ENCODE measurements at regions not wholly inside any gene's neighbourhood (a gene's known extent, or its start where the extent isn't known, plus 50 kb on each side); places are given as distances from the start of the nearest gene placed in this dataset.

- Mint-ChIP-seq H3K4me3 (no peak overlapping the region), H3K27me3 (ENCODE audit: low read depth) (no peaks in the 10 kb centered on the region), H3K27ac (no peak overlapping the region), H3K36me3 (ENCODE audit: low read depth) (no peaks in the 10 kb centered on the region), H3K9me3 (no peaks in the 10 kb centered on the region), H3K4me1 (ENCODE audit: low read depth) (no peaks in the 10 kb centered on the region)
Measured at GRCh38 chr1:14468751-14469150, 129.7 kb upstream of the KAZN start.

- H3K36me3 Mint-ChIP-seq (ENCODE audit: low read depth), result no peaks in the 10 kb centered on the region
- no peaks in the 10 kb centered on the region for H3K9me3 Mint-ChIP-seq
- H3K4me1 Mint-ChIP-seq (ENCODE audit: low read depth), result no peaks in the 10 kb centered on the region
- H3K27ac Mint-ChIP-seq, result no peak overlapping the region
- no peaks in the 10 kb centered on the region for H3K27me3 Mint-ChIP-seq (ENCODE audit: low read depth)
- no peak overlapping the region for H3K4me3 Mint-ChIP-seq
Measured at GRCh38 chr1:14470802-14471201, 127.7 kb upstream of the KAZN start.

GRCh38 chr1:14474856-14475255 lies 123.6 kb upstream of the KAZN start:
- Mint-ChIP-seq H3K36me3 (ENCODE audit: low read depth) (no peaks in the 10 kb centered on the region), H3K27ac (no peak overlapping the region), H3K9me3 (no peaks in the 10 kb centered on the region), H3K4me3 (no peak overlapping the region), H3K4me1 (ENCODE audit: low read depth) (no peaks in the 10 kb centered on the region), H3K27me3 (ENCODE audit: low read depth) (no peaks in the 10 kb centered on the region)

- Mint-ChIP-seq H3K4me3 (no peak overlapping the region), H3K4me1 (ENCODE audit: low read depth) (no peaks in the 10 kb centered on the region), H3K27ac (no peak overlapping the region), H3K9me3 (no peaks in the 10 kb centered on the region), H3K36me3 (ENCODE audit: low read depth) (no peaks in the 10 kb centered on the region), H3K27me3 (ENCODE audit: low read depth) (no peaks in the 10 kb centered on the region)
Measured at GRCh38 chr1:14476170-14476955, 122.1 kb upstream of the KAZN start.

- H3K27me3 Mint-ChIP-seq (ENCODE audit: low read depth), result no peaks in the 10 kb centered on the region
- no peak overlapping the region for H3K27ac Mint-ChIP-seq
- no peak overlapping the region for H3K4me3 Mint-ChIP-seq
- H3K9me3 Mint-ChIP-seq, result no peaks in the 10 kb centered on the region
- H3K36me3 Mint-ChIP-seq (ENCODE audit: low read depth), result no peaks in the 10 kb centered on the region
- no peaks in the 10 kb centered on the region for H3K4me1 Mint-ChIP-seq (ENCODE audit: low read depth)
Measured at GRCh38 chr1:14478120-14478519, 120.4 kb upstream of the KAZN start.

- Mint-ChIP-seq H3K27ac (no peak overlapping the region), H3K27me3 (ENCODE audit: low read depth) (no peaks in the 10 kb centered on the region), H3K36me3 (ENCODE audit: low read depth) (no peaks in the 10 kb centered on the region), H3K4me1 (ENCODE audit: low read depth) (no peaks in the 10 kb centered on the region), H3K4me3 (no peak overlapping the region), H3K9me3 (no peaks in the 10 kb centered on the region)
Measured at GRCh38 chr1:14479865-14480264, 118.6 kb upstream of the KAZN start.

- Mint-ChIP-seq H3K4me1 (ENCODE audit: low read depth) (no peaks in the 10 kb centered on the region), H3K36me3 (ENCODE audit: low read depth) (no peaks in the 10 kb centered on the region), H3K9me3 (no peaks in the 10 kb centered on the region), H3K27ac (no peak overlapping the region), H3K27me3 (ENCODE audit: low read depth) (peaks cover 6% of the 10 kb centered on the region), H3K4me3 (no peak overlapping the region)
Measured at GRCh38 chr1:14482784-14483450, 115.6 kb upstream of the KAZN start.

GRCh38 chr1:14485285-14485684 lies 113.2 kb upstream of the KAZN start:
- H3K9me3 Mint-ChIP-seq, result no peaks in the 10 kb centered on the region
- H3K27ac Mint-ChIP-seq, result no peak overlapping the region
- no peak overlapping the region for H3K4me3 Mint-ChIP-seq
- H3K4me1 Mint-ChIP-seq (ENCODE audit: low read depth), result no peaks in the 10 kb centered on the region
- H3K36me3 Mint-ChIP-seq (ENCODE audit: low read depth), result no peaks in the 10 kb centered on the region
- peaks cover 6% of the 10 kb centered on the region for H3K27me3 Mint-ChIP-seq (ENCODE audit: low read depth)

GRCh38 chr1:14486401-14487201 lies 111.9 kb upstream of the KAZN start:
- H3K27ac Mint-ChIP-seq, result no peak overlapping the region
- H3K27me3 Mint-ChIP-seq (ENCODE audit: low read depth), result peaks cover 6% of the 10 kb centered on the region
- no peaks in the 10 kb centered on the region for H3K36me3 Mint-ChIP-seq (ENCODE audit: low read depth)
- no peak overlapping the region for H3K4me3 Mint-ChIP-seq
- no peaks in the 10 kb centered on the region for H3K9me3 Mint-ChIP-seq
- no peaks in the 10 kb centered on the region for H3K4me1 Mint-ChIP-seq (ENCODE audit: low read depth)

- H3K4me3 Mint-ChIP-seq, result no peak overlapping the region
- H3K4me1 Mint-ChIP-seq (ENCODE audit: low read depth), result no peaks in the 10 kb centered on the region
- H3K9me3 Mint-ChIP-seq, result peaks cover 3% of the 10 kb centered on the region
- H3K27ac Mint-ChIP-seq, result no peak overlapping the region
- H3K27me3 Mint-ChIP-seq (ENCODE audit: low read depth), result peaks cover 6% of the 10 kb centered on the region
- no peaks in the 10 kb centered on the region for H3K36me3 Mint-ChIP-seq (ENCODE audit: low read depth)
Measured at GRCh38 chr1:14487671-14488070, 110.8 kb upstream of the KAZN start.

GRCh38 chr1:14494911-14495310 lies 103.6 kb upstream of the KAZN start:
- H3K9me3 Mint-ChIP-seq, result peaks cover 5% of the 10 kb centered on the region
- H3K4me1 Mint-ChIP-seq (ENCODE audit: low read depth), result no peaks in the 10 kb centered on the region
- H3K36me3 Mint-ChIP-seq (ENCODE audit: low read depth), result no peaks in the 10 kb centered on the region
- H3K27me3 Mint-ChIP-seq (ENCODE audit: low read depth), result no peaks in the 10 kb centered on the region
- no peak overlapping the region for H3K27ac Mint-ChIP-seq
- no peak overlapping the region for H3K4me3 Mint-ChIP-seq

GRCh38 chr1:14495381-14495780 lies 103.1 kb upstream of the KAZN start:
- H3K4me3 Mint-ChIP-seq, result no peak overlapping the region
- H3K36me3 Mint-ChIP-seq (ENCODE audit: low read depth), result no peaks in the 10 kb centered on the region
- H3K27me3 Mint-ChIP-seq (ENCODE audit: low read depth), result no peaks in the 10 kb centered on the region
- no peaks in the 10 kb centered on the region for H3K4me1 Mint-ChIP-seq (ENCODE audit: low read depth)
- peaks cover 5% of the 10 kb centered on the region for H3K9me3 Mint-ChIP-seq
- H3K27ac Mint-ChIP-seq, result no peak overlapping the region

- H3K4me3 Mint-ChIP-seq, result no peak overlapping the region
Measured at GRCh38 chr1:14495996-14496395, 102.5 kb upstream of the KAZN start.

GRCh38 chr1:14498839-14499238 lies 99.6 kb upstream of the KAZN start:
- H3K4me1 Mint-ChIP-seq (ENCODE audit: low read depth), result no peaks in the 10 kb centered on the region
- H3K27ac Mint-ChIP-seq, result no peak overlapping the region
- H3K27me3 Mint-ChIP-seq (ENCODE audit: low read depth), result no peaks in the 10 kb centered on the region
- H3K36me3 Mint-ChIP-seq (ENCODE audit: low read depth), result no peaks in the 10 kb centered on the region
- no peaks in the 10 kb centered on the region for H3K9me3 Mint-ChIP-seq
- no peak overlapping the region for H3K4me3 Mint-ChIP-seq

More at GRCh38 chr1:14495996-14496395, 102.5 kb upstream of the KAZN start:
- no peaks in the 10 kb centered on the region for H3K27me3 Mint-ChIP-seq (ENCODE audit: low read depth)
- H3K27ac Mint-ChIP-seq, result no peak overlapping the region
- H3K36me3 Mint-ChIP-seq (ENCODE audit: low read depth), result no peaks in the 10 kb centered on the region
- H3K9me3 Mint-ChIP-seq, result peaks cover 5% of the 10 kb centered on the region
- no peaks in the 10 kb centered on the region for H3K4me1 Mint-ChIP-seq (ENCODE audit: low read depth)
